ENCODE measurements at regions not wholly inside any gene's neighbourhood (a gene's known extent, or its start where the extent isn't known, plus 50 kb on each side); places are given as distances from the start of the nearest gene placed in this dataset.

DNA sequence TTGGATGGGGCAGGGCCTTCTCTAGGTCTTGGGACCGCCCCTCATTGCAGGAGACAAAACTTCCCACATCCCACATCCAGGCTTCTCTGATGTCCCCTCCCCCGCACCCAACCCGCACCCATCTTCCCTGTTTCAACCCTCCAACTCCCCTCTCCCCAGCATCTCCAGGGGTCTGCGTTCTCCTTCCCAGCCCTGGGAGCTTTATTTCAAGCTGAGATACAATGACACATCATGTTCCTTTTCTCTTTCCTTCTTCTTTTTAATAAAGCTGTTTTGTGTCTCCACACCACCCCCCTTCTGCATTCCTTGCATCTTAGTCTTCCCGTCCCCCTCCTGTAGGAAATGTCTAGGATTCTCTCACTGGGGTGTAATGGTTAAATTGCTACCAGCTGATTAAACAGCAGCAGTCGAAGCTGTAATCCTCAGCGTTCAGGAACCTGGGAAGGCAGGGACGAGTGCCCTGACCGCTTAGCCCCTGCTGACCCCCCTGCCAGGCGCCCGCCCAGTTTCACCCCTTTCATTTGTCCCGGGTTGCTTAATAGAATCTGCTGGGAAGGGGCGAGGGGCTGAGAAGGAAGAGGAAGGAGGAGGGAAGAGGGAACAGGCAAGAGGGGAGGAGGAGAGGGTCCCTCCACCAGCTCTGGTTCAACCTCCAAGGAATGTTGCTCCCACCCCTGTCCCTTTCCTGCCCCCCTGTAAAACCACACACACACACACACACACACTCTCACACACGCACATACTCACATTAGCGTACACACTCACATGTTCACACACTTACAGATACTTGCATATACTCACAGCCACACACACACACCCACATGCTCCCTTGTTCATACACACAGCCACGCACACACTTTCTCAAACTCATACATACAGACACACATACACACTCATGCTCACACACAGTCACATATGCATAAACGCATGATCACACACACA, 104.5 kb upstream of the MED13L start:
- peak; percentile 71 for DNase-seq (ENCODE audit: low read depth, low spot score)

DNA sequence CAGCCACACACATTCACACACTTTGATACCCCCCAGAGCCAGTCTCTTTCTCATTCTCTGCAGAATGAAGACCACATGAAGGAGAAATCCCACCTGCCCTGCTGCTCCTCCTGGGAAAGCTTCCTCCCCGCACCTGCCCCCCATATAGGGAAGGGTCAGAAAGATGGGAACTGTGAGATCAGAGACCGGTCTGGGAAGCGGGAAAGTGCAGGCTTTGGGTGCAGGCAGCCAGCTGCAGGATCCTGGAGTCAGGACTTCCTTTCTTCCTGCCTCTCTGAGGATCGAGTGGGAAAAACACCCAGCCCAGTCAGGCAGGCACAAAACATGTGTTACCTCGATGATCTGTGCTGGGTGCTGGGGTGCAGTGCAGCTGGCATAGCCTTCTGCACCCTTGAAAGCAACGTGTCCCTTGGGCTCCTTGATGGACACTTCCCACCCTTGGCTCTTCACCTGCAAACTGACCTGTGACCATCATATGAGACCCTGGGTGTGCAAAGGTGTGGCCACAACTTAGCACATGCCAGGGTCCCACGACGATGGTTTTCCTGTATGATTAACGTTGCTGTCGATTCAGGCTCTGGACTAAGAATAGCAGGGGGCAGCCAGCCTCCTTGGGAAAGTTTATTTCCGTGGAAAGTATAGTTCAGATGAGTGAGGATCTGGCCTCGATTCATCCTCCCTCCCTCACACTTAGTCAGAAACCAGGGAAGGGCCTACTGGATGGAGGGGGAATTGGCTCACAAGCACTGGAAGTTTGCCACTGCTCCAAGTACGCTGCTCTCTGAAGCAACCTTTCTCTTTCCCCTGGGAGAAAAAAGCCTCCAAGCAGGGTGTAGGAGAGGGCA, 105.4 kb upstream of the MED13L start:
- no peak for DNase-seq (ENCODE audit: low read depth, low spot score)

DNA sequence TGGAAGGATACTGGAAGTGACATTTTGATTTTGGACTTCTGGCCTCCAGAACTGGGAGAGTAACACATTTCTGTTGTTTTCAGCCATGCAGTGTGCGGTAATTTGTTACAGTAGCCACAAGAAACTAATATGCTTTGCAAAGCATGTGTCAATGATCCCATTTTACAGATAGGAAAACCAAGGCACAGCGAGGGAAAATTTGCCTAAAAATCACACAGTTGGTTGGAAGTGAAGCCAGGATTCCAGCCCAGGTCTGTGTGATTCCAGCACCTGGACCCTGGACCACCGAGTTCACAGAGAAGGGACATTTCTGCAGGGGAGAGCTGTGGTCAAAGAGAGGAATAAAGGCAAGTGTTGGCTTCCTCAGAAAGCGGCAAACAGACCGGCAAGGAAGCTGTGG, 106.7 kb upstream of the MED13L start:
- DNase-seq (ENCODE audit: low read depth, low spot score), result no peak

DNA sequence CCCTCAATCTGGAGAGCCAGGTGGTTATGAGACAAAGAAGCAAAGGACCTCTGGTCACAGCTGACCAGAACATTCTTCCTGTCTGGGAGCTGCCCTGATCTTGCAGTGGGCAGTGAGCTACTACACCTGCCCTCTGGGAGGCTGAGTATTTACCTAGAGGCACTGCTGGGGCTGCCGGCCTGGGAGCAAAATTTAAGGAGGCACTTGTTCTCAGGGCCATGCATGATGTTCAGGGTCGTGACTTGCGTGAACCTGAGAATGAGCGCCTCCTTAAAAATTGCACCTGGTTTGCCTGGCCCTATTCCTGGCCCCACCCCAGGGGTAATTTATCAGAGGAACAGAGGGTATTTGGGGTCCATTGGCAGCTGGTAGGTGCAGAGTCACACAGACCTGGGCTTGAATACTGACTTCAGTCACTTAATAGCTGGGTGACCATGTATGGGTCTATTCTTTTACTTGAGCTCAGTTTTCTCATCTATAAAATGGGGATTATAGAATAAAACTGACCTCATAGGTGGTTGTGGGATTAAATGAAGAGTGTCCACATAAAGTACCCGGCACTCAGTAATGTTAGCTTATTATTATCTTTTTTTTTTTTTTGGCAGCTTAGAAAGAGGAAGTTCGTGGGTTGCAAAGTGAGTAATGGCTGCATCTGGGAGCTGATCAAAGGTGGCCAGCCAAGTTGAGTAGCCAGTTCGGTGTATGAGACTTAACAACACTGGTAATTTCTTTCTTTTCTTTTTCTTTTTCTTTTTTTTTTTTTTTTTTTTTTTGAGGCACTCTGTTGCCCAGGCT, 107.4 kb upstream of the MED13L start:
- peak; percentile 47 for DNase-seq (ENCODE audit: low read depth, low spot score)

DNA sequence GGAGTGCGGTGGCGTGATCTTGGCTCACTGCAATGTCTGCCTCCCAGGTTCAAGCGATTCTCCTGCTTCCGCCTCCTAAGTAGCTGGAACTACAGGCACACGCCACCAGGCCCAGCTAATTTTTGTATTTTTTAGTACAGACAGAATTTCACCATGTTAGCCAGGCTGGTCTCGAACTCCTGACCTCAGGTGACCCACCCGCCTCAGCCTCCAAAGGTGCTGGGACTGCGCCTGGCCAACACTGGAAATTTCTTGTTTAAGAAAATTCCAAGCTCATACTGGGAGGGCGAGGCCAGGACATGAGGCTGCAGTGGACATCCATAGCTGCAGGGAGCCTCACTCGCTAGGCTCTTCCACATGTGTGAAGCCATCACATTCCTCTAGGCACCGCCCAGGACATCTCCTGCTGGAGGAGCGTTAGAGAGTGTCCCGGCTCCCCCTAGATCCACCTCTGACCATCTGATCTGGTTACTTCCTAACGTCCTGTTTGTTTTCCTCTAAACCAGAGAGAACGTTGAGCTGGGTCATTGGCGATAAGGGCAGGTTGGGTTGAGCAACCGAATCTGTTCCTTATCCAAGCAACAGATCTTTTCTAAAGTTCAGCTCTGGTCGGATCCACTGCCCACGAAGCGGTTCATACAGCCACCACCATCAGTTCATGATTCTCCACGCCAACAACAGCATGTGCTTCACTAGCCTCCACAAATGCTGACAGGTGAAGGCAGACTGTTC, 108.2 kb upstream of the MED13L start:
- DNase-seq (ENCODE audit: low read depth, low spot score), result no peak

DNA sequence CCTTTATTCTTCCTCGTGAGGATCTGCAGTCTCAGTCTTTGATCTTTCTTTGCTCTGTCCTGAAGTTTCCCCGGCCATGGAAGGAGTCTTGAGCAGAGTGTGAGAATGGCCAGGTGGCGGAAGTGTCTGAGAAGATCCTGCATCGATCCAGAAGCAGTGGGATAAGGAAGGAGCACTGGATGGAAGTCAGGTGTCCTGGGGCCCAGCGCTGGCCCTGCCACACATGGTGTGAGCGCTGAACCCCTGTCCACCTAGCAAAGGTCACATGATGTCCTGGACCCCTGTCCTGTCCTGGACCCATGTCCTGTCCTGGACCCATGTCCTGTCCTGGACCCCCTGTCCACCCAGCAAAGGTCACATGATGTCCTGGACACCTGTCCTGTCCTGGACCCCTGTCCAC, 111.8 kb upstream of the MED13L start:
- DNase-seq (ENCODE audit: low read depth, low spot score), result no peak

DNA sequence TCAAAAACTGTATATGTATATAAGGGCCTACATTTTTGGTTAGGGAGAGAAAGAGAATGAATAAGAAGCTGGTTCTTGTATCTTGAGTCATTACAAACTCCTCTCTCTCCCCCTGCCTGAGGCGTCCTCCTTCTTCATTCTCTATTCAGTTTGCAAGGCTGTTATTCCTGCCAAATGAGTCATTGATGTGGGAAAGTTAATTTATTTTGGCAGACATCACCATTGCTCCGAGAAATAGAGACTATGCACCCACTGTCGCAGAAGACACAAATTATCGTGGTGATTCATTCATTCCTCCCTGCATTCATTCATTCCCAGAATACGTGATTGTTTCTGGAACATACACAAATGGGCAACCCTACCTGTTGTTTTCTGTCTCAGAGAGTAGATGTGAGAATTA, 112.5 kb upstream of the MED13L start:
- DNase-seq (ENCODE audit: low read depth, low spot score), result no peak

DNA sequence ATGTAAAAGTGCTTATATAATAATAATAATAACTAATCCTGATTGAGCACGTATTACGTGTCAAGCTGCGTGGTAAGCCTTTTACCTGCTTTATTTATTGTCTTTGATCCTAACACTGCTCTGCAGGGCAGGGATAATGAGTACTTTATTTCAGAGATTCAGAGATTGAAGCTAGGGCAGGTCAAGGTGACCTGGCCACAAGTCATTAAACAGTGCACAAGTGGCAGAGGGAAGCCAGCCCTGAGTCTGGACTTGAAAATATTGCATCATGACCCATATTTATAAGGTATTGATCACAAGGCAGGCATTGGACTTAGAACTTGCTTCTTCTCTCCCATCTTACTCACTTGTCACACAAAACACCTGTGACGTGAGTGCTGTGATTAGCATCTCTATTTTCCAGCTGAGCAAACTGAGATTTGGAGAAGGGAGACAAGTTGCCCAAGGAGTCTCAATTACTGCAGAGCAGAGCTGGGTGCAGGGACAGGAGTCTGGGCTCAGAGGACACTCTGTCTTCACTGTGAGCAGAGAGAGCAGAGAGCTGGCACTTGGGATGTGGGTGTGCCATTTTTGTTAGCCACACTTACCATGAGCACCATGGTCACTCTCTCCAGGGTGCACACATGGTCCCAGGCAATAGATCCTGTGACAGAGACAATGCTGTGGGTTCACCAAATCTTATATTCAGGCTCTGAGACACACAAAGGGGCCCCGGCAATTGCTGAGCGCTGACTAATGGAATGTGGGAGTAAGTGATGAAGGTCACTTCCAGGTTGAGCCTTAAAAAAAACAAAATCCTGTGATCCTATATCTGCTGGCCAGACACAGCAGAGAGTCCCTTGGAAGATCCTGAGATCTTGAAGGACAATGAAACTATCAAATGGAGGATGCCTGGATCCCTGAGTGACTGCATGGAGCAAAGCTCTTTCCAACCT, 113.2 kb upstream of the MED13L start:
- DNase-seq (ENCODE audit: low read depth, low spot score), result no peak

DNA sequence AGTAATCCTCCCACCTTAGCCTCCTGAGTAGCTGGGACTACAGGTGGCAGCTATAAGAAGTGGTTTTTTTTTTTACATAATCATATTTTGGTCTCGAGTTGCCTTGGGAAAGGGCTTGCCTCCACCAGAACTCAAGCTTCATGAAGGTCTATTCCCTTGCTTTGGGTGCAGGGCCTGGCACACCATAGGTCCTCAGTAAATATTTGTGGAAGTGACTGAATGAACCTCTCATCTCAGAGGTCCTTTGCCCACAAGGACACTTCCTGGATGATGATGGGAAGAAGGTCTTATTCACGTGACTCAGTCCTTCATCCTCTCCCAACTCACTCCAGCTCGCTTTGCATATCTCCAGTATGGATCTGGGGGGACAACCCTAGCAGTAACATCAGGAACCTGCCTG, 114.0 kb upstream of the MED13L start:
- no peak for DNase-seq (ENCODE audit: low read depth, low spot score)

DNA sequence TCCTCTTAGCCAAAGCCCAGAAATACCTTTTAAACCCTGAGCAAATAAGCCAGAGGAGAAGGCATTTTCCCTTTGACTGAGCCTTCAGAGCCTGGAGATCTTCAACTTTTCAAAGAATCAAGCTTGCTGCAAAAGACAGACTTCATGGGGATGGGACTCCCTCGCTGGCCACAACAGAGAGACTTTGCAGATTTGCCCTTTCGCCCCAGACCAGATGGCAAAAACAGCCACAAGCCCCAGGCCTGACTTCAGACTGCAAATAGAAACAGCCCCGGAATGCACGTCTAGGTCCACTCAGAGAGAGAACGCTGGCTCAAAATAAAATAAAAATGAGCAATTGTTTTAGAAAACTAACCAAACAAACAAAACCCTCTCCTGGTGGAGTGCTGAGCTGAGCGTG, 114.6 kb upstream of the MED13L start:
- DNase-seq (ENCODE audit: low read depth, low spot score), result no peak

DNA sequence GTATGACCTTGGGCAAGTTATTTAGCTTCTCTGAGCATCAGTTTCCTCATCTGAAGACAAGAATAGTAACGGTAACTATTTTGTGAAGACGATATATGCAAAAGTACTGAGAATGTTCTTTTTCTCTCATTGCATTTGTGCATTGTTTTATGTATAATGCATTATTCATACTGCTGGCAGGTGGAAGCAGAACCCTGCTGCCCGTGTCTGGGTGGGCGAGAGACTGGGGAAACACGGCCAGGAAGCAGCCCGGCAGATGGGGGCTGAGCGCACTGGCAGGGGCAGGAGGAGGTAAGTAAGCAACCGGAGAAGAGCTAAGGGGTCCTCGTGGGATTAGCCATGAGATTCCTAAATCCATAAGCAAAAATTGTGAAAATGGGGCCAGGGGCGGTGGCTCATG, 115.8 kb upstream of the MED13L start:
- no peak for DNase-seq (ENCODE audit: low read depth, low spot score)

DNA sequence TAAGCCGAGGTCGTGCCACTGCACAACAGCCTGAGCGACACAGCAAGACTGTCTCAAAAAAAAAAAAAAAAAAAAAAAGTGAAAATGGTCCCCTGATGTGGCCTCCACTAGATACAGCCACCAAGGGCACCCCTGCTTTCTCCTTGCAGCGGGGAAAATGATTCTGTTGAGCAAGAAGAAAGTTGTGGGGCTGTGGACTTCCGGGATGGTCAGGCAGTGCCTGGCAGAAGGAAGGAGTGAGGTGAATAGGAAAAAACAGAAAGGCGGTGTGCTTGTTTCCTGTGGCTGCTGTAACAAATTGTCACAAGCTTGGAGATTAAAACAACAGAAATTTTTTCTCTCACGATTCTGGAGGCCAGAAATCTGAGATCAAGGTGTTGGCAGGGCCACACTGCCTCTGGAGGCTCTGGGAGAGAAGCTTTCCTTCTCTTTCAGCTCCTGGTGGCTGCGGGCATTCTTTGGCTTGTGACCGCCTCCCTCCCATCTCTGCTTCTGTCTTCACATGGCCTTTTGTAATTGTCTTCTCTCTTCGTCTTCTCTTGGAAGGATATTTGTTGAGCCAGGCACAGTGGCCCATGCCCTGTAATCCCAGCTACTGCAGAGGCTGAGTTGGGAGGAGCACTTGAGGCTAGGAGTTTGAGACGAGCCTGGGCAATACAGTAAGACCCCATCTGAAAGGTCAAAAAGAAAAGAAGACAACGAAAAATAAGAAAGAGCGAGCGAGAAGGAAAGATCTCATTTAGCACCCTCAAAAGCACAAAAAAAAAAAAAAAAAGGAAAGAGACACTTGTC, 116.6 kb upstream of the MED13L start:
- no peak for DNase-seq (ENCODE audit: low read depth, low spot score)

DNA sequence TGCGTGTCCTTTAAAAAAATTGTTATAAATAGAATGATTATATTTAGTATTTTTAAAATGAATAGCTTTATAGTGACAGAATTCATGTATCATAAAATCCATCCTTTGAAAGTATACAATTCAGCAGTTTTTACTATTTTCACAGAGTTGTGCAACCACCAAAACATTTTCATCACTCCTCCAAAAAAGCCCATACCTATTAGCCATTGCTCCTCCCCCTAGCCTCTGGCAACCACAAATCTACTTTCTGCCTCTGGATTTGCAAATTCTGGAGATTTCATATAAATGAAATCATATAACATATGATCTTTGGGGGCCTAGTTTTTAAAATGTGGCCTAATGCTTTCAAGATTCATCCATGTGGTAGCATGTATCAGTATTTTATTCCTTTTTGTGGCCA, 117.9 kb upstream of the MED13L start:
- DNase-seq (ENCODE audit: low read depth, low spot score), result no peak

DNA sequence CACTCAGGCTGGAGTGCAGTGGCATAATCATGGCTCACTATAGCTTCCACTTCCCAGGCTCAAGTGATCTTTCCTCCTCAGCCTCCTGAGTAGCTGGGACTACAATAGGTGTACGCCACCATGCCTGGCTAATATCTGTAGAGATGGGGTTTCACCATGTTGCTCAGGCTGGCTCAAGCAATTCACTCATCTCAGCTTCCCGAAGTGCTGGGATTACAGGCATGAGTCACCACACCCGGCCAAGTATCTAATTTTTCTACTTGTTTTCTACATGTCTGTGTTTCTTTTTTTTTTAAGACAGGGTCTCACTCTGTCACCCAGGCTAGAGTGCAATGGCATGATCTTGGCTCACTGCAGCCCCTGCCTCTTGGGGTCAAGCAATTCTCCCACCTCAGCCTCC, 119.7 kb upstream of the MED13L start:
- no peak for DNase-seq (ENCODE audit: low read depth, low spot score)

DNA sequence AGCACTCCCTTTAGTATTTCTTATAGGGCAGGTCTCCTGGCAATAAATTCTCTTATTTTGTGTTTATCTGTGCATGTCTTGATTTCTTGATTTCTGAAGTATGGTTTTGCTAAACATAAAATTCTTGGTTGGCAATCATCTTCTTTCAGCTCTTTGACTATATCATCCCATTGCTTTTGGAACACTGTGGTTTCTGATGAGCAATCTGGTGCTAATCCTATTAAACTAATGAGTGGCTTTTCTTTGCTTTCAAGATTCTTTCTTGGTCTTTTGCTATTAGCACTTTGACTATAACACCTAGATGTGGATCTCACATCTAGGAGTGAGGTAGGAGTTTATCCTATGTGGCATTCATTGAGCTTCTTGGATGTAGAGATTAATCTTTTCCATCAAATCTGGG, 120.7 kb upstream of the MED13L start:
- no peak for DNase-seq (ENCODE audit: low read depth, low spot score)

DNA sequence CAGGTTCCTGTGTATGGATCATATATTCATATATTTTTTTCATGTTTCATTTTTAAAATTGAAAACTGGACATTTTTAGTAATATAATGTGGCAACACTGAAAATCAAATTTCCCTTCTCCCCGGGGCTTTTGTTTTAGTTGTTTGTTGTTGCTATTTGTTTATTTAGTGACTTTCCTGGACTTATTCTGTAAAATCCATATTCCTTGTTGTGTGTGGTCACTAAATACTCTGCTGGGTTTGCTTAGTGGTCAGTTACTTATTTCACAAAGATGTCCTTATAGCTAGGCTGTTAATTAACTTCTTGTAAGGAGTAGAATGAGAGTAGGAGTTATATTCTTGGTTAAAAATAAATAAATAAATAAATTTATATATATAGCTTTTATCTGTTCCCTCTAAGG, 121.6 kb upstream of the MED13L start:
- DNase-seq (ENCODE audit: low read depth, low spot score), result no peak

DNA sequence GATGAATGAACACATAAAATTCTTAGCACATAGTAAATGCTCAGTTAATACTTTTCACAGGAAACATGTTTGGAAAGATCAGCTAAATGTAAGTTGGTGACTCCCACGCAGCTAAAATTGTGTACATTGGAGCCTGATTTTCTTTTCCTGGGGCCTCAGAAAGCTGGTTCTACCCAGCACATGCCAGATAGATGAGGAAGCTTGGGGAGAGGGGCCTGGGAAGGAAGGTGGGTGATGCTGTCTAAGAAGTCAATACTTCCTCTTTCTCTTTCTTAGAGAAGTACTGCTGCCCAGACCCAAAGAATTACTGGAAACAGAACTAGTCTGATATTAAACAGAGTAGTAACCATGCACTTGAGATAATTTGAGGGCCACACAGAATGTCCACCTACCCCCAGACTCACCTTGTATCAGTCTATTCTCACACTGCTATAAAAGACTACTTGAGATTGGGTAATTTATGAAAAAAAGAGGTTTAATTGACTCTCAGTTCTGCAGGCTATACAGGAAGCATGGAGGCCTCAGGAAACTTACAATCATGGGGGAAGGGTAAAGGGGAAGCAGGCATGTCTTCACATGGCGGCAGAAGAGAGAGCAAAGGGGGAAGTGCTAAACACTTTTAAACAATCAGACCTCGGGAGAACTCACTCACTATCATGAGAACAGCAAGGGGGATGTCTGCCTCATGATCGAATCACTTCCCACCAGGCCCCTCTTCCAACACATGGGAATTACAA, 123.3 kb upstream of the MED13L start:
- DNase-seq (ENCODE audit: low read depth, low spot score), result no peak

DNA sequence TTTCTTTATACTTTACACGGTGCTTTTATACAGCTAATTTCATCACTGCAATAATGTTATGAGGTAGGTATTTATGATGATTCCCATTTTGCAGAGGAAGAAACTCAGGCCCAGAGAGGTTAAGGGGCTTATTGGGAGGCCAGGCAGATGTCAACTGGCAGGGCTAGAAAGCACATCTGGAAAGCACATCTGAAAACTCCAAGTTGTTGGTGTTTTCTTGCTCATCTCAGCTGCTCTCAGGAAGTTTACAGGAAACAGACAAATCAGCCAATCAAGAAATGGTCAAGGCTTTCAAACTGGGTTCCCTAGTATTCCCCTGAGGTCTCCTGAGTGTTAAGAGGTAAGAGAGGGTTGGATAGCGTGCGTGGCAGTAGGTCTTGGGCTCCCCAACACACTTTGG, 124.1 kb upstream of the MED13L start:
- no peak for DNase-seq (ENCODE audit: low read depth, low spot score)

Measured in iPS DF 19.7 (cell line).